ENCODE measurements at regions not wholly inside any gene's neighbourhood (a gene's known extent, or its start where the extent isn't known, plus 50 kb on each side); places are given as distances from the start of the nearest gene placed in this dataset.

DNA sequence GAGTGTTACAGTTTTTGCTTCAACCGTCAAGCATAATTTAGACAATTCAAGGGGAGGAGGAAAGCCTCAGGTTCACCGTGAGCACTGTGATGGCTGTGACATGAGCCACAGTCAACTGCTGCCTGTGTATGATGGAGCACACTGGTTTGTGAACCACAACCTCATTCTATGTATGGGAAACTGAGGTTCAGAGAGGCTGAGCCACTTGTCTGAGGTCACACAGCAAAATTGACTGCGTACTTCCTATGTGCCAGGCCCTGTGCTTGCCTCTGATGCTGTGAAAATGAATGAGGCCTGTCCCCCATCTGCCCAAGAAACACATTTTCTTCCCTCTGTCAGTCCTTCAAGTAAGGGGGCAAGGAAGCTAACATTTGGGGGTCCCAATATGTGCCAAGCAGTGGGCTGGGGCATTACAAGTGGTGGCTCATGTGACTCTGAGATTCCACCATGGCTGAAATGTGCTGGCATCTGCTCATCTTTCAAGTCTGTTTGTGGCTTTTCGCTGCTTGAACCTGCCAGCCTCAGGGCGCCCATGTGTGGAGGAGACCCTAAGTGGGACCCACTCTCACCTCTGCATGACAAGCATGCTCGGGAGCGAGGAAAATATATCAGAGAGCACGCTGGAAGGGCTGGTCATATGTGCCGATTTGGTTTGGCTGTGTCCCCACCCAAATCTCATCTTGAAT lies 79.7 kb downstream of the ADRA2C start:
- no peak for TF ChIP-seq CHD1 (IDR thresholded peaks at IDR 0.05; ENCODE audit: low read length)
- TF ChIP-seq, protein P1, sequence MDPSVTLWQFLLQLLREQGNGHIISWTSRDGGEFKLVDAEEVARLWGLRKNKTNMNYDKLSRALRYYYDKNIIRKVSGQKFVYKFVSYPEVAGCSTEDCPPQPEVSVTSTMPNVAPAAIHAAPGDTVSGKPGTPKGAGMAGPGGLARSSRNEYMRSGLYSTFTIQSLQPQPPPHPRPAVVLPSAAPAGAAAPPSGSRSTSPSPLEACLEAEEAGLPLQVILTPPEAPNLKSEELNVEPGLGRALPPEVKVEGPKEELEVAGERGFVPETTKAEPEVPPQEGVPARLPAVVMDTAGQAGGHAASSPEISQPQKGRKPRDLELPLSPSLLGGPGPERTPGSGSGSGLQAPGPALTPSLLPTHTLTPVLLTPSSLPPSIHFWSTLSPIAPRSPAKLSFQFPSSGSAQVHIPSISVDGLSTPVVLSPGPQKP (CRISPR knock-in tag; IDR thresholded peaks at IDR 0.05) = no peak
- TF ChIP-seq, protein P2, sequence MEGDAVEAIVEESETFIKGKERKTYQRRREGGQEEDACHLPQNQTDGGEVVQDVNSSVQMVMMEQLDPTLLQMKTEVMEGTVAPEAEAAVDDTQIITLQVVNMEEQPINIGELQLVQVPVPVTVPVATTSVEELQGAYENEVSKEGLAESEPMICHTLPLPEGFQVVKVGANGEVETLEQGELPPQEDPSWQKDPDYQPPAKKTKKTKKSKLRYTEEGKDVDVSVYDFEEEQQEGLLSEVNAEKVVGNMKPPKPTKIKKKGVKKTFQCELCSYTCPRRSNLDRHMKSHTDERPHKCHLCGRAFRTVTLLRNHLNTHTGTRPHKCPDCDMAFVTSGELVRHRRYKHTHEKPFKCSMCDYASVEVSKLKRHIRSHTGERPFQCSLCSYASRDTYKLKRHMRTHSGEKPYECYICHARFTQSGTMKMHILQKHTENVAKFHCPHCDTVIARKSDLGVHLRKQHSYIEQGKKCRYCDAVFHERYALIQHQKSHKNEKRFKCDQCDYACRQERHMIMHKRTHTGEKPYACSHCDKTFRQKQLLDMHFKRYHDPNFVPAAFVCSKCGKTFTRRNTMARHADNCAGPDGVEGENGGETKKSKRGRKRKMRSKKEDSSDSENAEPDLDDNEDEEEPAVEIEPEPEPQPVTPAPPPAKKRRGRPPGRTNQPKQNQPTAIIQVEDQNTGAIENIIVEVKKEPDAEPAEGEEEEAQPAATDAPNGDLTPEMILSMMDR (IDR thresholded peaks at IDR 0.05 in 2 of 3, conservative IDR thresholded peaks at IDR 0.05 in 1 of 3; ENCODE audit: insufficient read depth in 2 of 3, low read depth in 1 of 3, low read length in 3 of 3) = no peak
- no peak for TF ChIP-seq NFIC (IDR thresholded peaks at IDR 0.05)
- no peak for TF ChIP-seq NFE2L1 (tag; IDR thresholded peaks at IDR 0.05; ENCODE audit: borderline replicate concordance, low read depth)
- no peak for TF ChIP-seq JUND (IDR thresholded peaks at IDR 0.05; ENCODE audit: borderline replicate concordance, low read depth, low read length)
- TF ChIP-seq JUND (tag; IDR thresholded peaks at IDR 0.05; ENCODE audit: borderline replicate concordance, low read depth, low read length) = no peak
- no peak for TF ChIP-seq SAP30 (IDR thresholded peaks at IDR 0.05; ENCODE audit: borderline replicate concordance, insufficient read depth, low read depth, low read length, poor library complexity, severe bottlenecking)
- TF ChIP-seq TARDBP (IDR thresholded peaks at IDR 0.05) = no peak
- TF ChIP-seq, protein P3, sequence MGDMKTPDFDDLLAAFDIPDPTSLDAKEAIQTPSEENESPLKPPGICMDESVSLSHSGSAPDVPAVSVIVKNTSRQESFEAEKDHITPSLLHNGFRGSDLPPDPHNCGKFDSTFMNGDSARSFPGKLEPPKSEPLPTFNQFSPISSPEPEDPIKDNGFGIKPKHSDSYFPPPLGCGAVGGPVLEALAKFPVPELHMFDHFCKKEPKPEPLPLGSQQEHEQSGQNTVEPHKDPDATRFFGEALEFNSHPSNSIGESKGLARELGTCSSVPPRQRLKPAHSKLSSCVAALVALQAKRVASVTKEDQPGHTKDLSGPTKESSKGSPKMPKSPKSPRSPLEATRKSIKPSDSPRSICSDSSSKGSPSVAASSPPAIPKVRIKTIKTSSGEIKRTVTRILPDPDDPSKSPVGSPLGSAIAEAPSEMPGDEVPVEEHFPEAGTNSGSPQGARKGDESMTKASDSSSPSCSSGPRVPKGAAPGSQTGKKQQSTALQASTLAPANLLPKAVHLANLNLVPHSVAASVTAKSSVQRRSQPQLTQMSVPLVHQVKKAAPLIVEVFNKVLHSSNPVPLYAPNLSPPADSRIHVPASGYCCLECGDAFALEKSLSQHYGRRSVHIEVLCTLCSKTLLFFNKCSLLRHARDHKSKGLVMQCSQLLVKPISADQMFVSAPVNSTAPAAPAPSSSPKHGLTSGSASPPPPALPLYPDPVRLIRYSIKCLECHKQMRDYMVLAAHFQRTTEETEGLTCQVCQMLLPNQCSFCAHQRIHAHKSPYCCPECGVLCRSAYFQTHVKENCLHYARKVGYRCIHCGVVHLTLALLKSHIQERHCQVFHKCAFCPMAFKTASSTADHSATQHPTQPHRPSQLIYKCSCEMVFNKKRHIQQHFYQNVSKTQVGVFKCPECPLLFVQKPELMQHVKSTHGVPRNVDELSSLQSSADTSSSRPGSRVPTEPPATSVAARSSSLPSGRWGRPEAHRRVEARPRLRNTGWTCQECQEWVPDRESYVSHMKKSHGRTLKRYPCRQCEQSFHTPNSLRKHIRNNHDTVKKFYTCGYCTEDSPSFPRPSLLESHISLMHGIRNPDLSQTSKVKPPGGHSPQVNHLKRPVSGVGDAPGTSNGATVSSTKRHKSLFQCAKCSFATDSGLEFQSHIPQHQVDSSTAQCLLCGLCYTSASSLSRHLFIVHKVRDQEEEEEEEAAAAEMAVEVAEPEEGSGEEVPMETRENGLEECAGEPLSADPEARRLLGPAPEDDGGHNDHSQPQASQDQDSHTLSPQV (IDR thresholded peaks at IDR 0.05) = no peak
- TF ChIP-seq FOXA3 (CRISPR knock-in tag; conservative IDR thresholded peaks at IDR 0.05 in 1 of 2, IDR thresholded peaks at IDR 0.05 in 1 of 2) = no peak
- no peak for TF ChIP-seq MEF2D (tag; conservative IDR thresholded peaks at IDR 0.05; ENCODE audit: low read depth)
- TF ChIP-seq POLR2A (conservative IDR thresholded peaks at IDR 0.05) = no peak
- TF ChIP-seq PHB2 (IDR thresholded peaks at IDR 0.05; ENCODE audit: low read depth) = no peak
- TF ChIP-seq ZNF3 (CRISPR knock-in tag; IDR thresholded peaks at IDR 0.05) = no peak

Data from K562 (cell line).